ENCODE measurements at regions not wholly inside any gene's neighbourhood (a gene's known extent, or its start where the extent isn't known, plus 50 kb on each side); places are given as distances from the start of the nearest gene placed in this dataset.

DNA sequence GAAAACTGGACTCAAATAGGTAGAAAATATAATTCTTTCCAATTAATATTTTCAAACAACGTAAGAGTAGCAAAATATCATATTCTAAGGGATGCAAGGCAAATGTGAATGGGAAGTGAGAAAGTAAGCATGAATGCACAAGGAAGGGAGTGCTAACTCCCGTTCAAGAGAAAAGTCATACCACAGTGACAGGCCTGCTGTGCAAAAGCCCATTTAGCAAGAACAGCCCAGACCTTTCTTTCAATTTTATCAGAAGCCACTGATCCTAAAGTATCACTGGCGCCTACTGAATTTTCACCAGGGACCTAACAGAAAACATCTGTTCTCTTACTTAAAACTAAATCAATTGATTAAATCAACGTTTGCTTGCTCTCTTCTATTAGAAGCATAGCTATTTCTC, 157.9 kb upstream of the DKK2 start:
- TF ChIP-seq, protein P1, sequence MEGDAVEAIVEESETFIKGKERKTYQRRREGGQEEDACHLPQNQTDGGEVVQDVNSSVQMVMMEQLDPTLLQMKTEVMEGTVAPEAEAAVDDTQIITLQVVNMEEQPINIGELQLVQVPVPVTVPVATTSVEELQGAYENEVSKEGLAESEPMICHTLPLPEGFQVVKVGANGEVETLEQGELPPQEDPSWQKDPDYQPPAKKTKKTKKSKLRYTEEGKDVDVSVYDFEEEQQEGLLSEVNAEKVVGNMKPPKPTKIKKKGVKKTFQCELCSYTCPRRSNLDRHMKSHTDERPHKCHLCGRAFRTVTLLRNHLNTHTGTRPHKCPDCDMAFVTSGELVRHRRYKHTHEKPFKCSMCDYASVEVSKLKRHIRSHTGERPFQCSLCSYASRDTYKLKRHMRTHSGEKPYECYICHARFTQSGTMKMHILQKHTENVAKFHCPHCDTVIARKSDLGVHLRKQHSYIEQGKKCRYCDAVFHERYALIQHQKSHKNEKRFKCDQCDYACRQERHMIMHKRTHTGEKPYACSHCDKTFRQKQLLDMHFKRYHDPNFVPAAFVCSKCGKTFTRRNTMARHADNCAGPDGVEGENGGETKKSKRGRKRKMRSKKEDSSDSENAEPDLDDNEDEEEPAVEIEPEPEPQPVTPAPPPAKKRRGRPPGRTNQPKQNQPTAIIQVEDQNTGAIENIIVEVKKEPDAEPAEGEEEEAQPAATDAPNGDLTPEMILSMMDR (conservative IDR thresholded peaks at IDR 0.05) = no peak
- H3K27ac ChIP-seq = no peak overlapping the region

DNA sequence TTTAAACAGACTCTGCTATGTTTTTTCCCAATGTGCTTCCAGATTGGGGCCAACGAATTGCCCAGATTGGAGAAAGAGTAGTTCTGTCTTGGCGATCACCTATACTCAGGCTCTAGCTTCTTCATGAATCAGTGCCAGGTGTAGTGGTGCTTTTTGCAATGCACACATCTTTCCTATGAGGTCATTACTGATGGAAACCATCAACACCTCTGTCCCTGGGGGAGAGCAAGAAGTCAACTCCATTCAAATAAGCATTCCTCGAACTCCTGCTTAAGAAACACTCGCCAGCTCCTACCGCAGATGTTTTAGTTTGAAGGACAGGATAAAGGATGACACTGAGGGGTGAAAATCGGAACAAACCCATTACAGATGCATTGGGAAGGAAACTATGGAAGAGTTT, 156.5 kb upstream of the DKK2 start:
- TF ChIP-seq, protein P1 (conservative IDR thresholded peaks at IDR 0.05) = no peak
- no peak overlapping the region for H3K27ac ChIP-seq

DNA sequence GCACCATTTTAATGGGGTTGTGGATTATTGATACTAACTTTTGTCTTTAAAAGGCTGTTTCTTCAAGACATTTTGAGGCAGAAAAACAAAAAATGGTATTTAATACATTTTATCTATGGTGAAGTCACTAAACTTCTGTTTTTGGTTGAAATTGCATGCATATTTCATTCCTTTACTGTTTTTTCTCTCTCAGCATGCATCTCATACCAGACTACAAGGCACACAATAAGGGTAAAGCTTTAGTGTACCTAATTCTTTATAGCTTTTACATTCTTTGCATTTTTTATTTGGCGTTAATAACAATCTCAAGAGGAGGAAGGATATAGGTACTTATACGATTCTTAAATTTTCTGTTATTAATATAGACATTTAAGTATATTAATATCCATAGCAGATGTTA, 151.0 kb upstream of the DKK2 start:
- H3K27ac ChIP-seq = no peak overlapping the region
- TF ChIP-seq, protein P1 (conservative IDR thresholded peaks at IDR 0.05) = no peak

DNA sequence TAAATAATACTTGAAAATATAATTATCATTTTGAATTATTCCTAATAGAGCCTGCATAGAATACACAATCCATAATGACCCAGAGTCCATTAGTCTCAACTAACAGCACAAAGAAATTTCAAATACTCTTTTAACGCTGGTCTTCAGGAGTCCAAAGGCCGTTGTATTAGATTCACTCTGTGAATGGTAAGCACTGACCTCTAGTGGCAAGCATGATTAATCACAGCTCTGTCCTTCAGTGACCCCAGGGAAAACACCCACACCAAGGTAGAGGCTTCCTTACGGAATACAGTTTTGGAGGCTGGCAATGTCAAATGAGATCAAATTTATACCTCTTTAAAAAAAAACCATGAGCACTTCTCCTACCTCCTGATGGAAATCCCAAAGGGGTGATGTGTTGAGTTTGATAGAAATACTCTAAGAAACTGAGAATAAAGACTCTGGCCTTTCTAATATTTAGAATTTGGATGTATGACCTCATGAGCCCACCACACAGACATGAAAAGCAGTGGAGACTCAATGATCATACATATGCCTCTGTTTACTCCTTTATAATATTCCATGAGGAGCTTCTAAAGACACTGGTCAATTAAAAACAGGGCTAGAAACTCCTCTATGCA, 147.2 kb upstream of the DKK2 start:
- TF ChIP-seq, protein P1 (conservative IDR thresholded peaks at IDR 0.05) = peak; percentile 88
- H3K27ac ChIP-seq = no peak overlapping the region

DNA sequence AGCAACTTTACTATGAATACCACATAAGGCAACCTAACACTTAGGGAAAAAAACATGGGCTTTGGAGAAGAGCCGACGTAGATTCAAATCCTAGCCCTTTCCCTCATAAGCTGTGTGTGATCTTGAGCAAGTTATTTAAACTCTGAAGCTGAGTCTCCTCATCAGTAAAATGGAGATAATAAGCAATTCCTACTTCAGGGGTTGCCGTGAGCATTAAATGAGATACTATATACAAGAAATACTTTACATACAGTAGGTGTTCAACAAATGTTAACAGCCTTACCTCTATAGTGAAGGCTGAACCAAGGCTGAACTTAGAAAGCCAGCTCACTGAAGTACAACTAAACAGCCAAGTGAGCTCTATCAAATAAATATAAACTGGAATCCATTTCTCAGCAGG, 146.2 kb upstream of the DKK2 start:
- no peak overlapping the region for H3K27ac ChIP-seq
- TF ChIP-seq, protein P1 (conservative IDR thresholded peaks at IDR 0.05) = no peak

DNA sequence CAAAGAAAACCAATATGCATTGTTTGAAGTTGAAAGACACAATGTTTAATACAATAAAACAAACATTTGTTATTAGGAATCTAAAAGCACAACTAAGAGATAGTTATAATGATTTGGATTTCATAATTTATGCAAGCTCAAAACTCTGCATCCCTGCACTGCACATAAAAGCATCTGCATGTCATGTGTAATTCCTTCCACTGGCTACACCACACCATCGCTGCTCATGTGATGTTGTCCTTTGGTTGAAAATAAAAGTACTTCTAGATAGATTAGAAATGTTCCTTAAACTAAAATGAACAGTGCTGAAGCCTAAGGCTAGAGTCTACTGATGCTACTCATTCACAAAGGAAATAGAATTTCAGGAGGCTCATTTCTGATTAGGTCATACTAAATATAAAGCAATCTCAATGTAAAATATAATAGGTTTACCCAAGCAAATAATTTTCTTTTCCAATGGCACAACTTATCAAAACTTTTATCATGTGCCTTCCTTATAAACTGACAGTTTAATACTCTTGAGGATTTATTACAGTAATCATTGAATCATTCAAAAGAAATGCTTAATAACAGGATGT, 130.8 kb upstream of the DKK2 start:
- no peak overlapping the region for H3K27ac ChIP-seq

DNA sequence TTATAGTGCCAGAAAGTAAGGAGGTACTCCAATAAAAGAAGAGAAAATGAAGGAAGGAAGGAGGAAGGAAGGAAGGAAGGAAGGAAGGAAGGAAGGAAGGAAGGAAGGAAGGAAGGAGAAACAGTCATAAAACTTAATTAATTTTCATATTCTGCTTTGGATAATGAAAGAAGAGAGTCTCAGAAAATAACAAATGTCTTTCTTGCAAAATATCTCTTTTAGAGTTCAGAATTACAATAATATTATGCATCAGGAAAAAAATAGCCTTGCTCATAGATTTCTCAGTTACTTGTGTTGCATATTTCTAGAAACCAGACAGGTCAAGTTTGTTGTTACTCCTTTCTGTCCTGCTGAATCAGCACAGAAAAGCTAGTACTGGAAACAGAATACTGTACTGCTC, 130.1 kb upstream of the DKK2 start:
- no peak overlapping the region for H3K27ac ChIP-seq

More for the DNA sequence above, 130.8 kb upstream of the DKK2 start:
- TF ChIP-seq, protein P1 (conservative IDR thresholded peaks at IDR 0.05) = no peak

More for the DNA sequence above, 130.1 kb upstream of the DKK2 start:
- TF ChIP-seq, protein P1 (conservative IDR thresholded peaks at IDR 0.05) = no peak
